GM18858 (cell line): ENCODE measurements at regions not wholly inside any gene's neighbourhood (a gene's known extent, or its start where the extent isn't known, plus 50 kb on each side); places are given as distances from the start of the nearest gene placed in this dataset.
"Not testable (repeated sequence)": the region's sequence is repeated elsewhere in the genome, so short reads cannot be mapped to it uniquely, and the experiment has no call there.

Experiments used
- ATAC-seq: cut with Tn5 transposase; IDR thresholded peaks from one replicate; pipeline ENCODE4 v1.9.1; 2021; ENCODE audit not compliant: unreplicated experiment

DNA sequence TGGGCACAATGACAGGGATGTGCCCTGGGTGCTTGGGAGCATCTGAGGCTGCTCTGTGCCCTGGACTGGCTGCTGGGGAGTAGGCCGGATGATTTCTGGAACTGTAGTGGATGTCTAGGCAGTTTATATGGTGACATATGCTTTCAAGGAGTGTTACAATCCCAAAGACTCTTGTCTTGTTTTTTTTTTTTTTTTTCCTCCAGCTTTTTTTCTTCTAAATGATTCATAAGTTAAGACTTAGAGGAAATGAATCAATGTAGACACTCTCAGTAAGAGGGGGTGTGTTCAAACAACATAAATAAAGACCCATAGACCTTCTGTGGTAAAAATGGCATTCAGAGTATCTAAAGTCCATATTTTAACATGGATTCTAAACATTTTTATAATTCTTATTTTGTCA, 706.1 kb upstream of the GOLIM4 start:
- no peak for ATAC-seq

DNA sequence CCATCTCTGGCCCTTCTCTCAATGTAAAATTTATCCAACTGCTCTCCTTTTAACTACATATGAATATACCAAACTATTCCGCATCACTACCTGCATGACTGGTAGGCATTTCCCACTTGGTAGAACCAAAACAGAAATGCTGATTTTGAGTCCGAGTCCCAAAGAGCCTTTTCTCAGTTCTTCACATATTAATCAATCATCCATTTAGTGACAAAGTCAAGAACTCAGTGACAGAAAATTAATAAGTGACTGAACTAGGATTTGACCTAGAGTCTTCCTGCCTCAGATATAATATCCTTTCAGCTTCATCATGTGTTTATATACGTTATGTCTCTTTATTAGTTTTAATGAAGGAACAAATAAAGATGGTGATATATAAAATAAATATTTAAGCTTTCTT, 700.6 kb upstream of the GOLIM4 start:
- ATAC-seq: no peak

DNA sequence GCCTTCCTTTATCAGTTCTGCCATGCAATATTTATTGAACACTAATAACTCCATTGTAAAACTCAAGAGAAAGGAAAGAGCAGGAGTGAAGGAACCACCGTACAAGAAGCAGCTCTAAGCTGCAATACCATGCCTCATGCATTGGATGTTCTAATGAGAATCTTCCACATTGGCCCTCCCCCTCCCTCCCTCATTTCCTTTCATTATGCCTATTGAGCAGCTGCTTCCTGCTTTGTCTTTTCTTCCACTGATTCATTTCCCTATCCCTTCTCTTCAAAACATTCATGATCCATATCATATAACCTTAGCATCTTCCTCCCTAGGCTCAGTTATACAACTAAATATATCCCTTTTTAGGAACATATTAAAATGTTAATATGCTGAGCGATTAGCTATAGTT, 698.7 kb upstream of the GOLIM4 start:
- no peak for ATAC-seq

DNA sequence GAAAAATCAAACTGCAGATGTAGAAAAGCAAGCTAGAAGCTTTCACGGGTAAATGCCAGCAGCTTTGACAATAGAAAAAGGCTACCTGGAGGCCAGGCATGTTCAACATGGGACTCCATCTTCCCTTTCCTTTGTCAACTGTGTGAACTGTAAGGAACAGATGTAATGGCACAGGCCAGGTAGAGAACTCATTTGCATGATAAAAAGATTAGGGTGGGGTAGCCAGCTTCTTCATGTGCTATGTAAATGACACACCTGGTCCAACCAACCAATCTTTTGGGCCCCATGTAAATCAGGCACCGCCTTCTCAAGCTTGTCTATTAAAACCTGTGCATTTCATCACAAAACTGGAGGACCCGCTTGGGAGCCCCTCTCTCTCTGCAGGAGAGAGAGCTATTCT, 686.5 kb upstream of the GOLIM4 start:
- ATAC-seq: no peak

- ATAC-seq: not testable (repeated sequence)
Observed at GRCh38 chr3:168779970-168780645, 684.4 kb upstream of the GOLIM4 start.

DNA sequence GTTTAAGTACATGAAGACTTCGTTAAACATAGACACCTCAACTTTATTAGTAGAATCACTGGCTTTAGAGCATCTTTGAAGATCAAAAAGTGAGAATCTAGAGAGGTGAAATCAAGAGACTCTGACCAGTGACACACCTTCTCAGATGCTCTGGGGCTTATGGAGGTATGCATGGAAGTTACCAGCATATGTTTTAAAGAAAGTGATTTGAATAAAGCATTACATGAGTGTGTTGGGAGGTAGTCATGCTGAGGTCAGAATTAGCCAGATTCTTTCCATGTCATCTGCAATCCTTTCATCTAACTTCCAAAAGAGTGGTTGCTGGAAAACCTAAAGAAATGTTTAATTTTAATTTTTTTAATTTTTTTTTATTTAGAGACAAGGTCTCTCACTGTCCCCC, 658.0 kb upstream of the GOLIM4 start:
- no peak for ATAC-seq

DNA sequence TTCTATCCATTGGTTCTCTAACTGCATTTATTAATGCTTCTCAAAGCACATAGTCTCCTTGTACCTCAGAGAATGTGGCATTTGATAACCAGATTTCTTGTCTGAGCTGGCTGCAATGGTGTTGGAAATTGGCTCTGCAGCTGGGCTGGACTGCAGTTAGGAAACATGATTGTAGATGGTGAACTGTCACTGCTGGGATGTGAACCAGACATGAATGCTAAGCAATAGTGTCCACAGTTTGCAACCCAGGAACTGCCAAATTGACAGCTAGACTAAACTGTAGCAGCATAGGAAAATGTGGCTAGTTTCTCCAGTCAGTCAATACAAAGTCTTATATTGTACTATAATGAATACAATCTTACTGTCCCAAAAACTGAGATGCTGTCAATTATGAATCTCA, 656.6 kb upstream of the GOLIM4 start:
- no peak for ATAC-seq

DNA sequence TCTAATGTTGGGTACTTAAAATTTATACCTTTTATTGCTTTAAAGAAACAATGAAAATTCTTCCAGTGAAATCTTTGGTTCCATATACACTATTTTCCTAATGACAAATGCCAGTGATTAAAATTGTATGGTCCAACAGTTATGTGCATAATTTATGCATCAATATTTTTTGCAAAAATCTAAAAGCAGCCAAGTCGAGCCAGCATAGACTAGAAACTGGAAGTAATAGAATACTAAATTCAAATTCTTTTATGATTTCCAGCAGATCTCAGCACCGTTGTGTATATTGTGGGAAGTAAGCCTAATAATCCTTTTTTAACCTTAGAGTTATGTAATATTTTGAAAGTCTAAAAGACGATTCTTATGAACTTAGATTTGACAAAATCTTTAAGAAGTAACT, 652.0 kb upstream of the GOLIM4 start:
- ATAC-seq: no peak

DNA sequence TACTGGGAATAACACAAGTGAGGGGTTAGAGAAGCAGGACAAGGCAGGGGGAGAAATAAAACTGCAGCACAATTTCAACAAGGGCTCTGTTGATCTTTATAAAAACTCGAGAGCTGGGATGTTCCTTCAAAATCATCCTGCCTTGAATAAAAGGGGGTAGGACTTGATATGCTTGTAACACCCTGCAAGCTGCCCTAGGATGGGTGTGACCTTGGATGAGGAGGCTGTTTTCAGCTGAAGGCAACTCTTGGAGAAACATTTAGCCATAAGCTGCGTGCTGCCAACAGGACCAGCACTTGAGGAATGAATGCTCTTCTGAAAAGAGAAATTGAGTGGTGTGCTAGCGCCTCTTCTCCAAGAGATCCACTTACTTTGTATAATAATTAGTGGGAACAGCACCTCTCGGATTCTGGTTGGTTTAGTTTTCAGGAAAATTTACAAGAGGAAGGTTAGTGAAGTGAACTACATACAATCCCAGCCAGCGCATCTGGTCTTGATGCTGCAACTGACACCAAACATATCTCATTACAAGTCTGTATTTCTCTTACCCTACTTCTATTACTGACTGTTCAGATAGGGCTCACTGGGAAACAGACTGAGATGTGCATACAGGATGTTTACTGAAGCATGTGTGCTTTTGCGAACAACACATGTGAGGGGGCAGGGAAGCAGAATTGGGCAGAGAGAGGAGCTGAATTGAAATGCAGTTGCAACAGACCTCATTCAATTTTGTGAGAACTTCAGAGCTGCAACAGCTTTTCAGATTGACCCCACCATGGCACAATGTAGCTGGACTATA, 643.0 kb upstream of the GOLIM4 start:
- ATAC-seq: no peak

GRCh38 chr3:168736202-168736601, 640.5 kb upstream of the GOLIM4 start:
- ATAC-seq: no peak

DNA sequence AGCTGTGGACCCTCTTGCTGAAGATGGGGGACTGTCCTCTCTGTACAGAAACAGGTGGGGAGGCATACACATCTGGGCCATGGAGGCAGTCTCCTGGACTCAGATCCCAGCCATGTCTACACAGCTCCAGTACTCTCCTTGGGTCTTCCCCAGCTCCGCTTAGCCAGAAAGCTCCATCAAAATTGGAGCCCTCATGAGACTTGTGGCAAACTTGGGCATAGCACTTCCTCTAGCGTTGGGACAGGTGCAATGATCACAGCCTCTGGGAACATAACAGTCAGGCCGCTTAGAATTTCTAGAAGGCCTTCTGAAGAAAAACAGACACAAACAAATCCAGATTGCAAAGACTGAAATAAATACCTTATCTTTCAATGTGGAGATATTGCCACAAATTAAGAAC, 634.3 kb upstream of the GOLIM4 start:
- ATAC-seq: no peak

DNA sequence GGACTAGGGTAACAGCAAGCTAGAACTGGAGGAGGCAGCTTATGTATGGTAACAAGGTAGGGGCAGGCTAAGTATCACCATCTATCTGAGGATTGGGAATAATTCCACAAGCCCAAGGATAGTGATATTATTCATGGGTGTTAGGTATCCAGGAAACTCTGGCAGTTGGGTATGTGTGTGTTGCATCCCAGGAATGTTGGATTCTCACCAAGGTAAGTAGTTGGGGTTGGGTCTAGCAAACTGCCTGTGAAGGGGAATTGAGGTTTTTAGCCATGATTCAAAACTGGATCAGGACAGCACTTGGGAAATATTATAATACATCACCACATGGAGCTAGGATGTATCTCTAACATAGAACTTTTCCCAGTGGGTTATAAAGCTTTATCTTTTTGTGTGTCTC, 626.4 kb upstream of the GOLIM4 start:
- no peak for ATAC-seq

DNA sequence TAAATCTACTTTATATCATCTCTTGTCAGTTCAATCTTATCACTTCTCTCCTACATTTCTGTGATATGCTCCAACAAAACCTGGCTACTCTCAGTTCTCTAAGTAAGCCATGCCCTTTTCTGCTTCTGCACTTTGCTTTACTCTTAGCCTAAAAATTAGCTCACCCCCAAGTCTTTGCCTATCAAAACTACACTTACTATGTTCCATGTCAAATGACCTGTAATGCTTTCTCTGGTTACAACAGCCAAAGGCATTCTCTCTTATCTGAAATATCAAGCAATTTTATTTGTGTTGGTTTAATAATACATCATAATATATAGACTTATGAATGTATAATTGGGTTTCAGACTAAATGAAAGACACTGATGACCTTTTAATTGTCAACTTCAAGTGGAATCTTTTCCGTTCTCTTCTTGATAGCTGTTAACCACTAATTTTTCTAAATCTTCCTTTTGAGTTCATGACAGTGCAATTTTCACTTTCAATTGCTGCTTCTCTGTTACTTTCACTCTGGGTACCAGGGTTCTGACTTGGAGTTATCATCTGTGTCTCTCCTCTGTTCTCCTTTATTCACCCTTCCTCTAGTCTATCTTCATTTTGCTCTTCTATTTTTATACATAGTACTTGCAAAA, 619.0 kb upstream of the GOLIM4 start:
- ATAC-seq: peak; percentile 98

- no peak for ATAC-seq
Observed at GRCh38 chr3:168709073-168709472, 613.3 kb upstream of the GOLIM4 start.

GRCh38 chr3:168707900-168708299, 612.2 kb upstream of the GOLIM4 start:
- peak; percentile 92 for ATAC-seq

DNA sequence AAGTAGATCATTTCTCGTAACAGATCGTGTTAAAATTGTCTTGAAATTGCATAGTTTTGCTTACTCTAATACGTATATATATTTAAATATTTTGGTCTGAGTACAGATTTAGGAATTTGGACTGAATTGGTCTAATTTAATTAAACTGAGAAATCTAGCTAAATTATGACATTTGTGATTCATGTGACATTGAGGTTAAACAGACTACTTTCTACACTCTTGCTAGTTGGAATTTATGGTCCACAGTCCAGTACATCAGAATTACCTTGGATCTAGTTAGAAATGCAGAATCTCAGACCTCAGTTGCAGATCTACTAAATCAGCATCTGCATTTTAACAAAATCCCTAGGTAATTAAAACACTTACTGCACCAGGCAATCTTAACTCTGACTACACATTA, 609.7 kb upstream of the GOLIM4 start:
- no peak for ATAC-seq

- ATAC-seq: no peak
Observed at GRCh38 chr3:168696051-168696450, 600.3 kb upstream of the GOLIM4 start.

DNA sequence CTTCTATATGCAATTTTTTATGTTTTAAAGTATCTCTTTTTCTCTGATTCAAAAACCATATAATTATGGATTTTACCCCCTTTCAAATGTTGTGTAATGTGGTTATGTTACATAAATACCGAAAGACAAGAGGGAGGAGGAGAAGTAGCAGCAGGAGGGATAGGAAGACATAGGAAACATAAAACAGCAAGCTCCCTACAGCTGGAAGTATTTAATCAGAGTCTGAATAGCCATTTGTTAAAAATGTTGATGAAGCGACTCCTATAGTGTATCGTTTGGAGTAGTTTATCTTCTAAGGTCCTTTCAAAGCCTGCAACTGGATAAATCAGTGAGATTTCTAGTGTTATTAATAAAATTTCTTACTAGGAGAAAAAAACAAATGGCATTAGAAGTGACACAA, 598.1 kb upstream of the GOLIM4 start:
- ATAC-seq: no peak

- ATAC-seq: no peak
Observed at GRCh38 chr3:168688267-168688666, 592.5 kb upstream of the GOLIM4 start.

DNA sequence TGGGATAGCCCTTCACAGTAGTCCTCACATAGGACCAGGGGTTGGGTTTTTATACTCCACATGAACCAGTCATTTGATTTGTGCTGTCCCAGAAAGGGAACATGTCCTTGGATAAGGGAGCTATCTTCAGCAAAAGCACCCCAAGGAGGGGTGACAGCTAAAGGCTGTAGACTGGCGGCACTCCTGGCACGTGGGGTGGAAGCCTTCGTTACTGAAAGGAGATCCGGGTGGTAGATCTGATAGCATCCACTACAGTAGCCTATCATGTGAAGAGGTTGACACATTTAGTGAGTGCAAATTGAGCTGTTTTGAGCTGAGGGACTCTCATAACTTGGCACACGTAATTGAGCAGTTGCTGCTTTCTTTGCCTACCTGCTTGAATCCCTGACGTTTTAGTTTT, 588.8 kb upstream of the GOLIM4 start:
- no peak for ATAC-seq

GRCh38 chr3:168678730-168679129, 583.0 kb upstream of the GOLIM4 start:
- ATAC-seq: no peak

GRCh38 chr3:168671091-168671490, 575.4 kb upstream of the GOLIM4 start:
- no peak for ATAC-seq
